HG02981 (cell line): ENCODE measurements at regions not wholly inside any gene's neighbourhood (a gene's known extent, or its start where the extent isn't known, plus 50 kb on each side); places are given as distances from the start of the nearest gene placed in this dataset.
"Not testable (repeated sequence)": the region's sequence is repeated elsewhere in the genome, so short reads cannot be mapped to it uniquely, and the experiment has no call there.

Experiments used
- ATAC-seq: cut with Tn5 transposase; IDR thresholded peaks from one replicate; pipeline ENCODE4 v1.9.1; 2021; ENCODE audit warnings: mild to moderate bottlenecking, moderate library complexity; ENCODE audit not compliant: unreplicated experiment

DNA sequence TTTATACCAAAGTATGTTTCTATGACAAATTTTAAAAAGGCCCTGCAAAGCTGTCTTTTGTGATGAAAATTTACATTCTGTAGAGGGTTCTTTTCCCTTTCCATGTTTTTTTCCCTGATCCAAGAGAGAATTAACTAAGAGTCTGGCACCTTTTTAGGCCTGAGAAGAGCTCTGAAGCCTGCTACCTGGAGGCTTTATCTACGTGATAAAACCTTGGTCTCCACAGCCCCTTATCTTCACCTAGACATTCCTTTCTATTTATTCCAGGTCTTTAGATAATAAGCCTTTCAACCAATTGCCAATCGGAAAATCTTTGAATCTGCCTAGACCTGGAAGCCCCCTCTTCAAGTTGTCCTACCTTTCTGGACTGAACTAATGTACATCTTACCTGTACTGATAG, 774.1 kb upstream of the LRRTM1 start:
- no peak for ATAC-seq

DNA sequence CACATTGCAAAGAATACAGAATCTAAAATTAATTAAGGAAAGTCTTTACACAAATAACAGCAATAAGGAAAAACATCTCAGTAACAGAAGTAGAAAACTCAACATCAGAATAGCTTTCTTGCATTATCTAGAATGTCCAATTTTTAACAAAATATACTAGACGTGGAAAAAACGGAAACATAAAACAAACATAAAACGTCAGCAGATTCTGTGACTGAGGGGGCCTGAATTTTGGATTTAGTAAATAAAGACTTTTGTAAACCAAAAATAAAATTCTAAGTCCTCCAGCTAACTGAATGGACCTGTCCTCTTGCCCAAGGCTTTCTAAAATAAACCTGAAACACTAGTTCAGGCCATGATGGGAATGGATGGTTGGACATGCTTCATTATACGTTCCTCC, 773.5 kb upstream of the LRRTM1 start:
- ATAC-seq, result no peak

DNA sequence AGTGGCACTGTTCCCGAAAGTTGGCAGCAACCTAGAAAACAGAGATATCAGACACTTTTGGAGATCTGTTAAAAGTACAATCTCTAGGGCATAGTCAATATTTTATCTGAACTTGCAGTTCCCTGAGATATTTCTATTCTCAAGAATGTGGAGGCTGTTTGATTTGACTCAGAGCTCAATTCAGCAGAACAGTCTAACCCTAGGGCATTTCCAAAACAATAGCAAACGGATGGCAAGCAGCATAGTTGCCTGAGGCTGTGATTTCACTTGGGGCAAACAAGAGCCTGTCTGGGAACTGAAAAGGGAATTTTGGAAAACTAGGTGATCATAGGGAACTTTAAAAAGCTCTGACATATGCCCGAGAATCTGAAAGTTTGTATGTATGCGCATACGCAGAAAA, 772.8 kb upstream of the LRRTM1 start:
- ATAC-seq, result no peak

DNA sequence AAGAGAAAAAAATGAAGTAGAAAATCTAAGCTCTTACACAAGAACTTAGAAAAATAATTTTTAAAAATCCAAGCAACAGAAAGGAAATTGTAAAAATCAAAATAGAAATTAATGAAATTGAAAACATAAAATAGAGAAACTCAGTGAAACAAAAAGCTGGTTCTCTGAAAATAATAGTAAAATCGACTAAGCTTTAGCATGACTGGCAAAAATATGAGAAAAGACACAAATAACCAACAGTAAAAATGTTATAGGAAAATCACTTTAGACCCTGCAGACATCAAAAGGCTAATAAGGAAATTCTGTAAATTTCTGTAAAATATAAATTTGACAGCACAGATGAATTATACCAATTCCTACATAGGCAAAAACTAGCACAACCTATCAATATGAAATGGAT, 768.9 kb upstream of the LRRTM1 start:
- no peak for ATAC-seq

DNA sequence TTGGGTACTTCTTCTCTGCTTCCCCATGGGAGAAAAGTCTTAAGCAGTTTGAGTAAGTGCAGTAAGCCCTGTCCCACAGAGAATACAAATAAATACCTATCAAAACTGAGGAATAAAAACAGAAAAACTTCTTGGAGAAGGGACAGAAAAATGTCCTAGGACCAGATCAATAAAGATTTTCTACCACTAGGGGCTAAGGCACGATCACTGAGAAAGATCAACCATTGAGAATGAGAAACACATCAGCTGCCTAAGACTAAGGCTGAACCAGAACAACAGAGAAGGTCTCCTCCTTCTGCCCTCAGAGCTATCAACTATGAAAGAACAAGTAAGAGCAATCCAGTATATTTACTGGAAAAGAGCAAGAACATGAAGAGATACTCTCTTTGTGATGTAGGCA, 763.6 kb upstream of the LRRTM1 start:
- ATAC-seq, result no peak

DNA sequence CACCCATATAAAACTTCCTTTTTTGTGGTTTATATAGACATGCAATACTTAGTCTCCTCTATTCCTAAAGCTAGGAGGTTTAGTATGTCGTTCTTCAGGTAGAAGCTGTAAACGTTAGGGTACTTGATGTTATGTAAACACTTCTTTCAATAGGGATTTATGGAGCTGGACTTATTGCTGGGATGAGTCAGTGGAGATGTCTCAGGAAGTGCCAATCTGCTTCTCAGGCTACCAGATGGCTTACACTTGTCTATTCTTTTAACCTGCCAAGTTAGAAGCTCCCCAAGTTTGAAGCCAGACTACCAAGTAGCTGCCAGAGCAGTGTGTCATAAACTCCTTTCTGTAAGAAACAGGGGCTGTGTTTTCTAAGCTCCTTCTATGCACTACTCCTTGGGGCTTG, 756.5 kb upstream of the LRRTM1 start:
- ATAC-seq, result no peak

DNA sequence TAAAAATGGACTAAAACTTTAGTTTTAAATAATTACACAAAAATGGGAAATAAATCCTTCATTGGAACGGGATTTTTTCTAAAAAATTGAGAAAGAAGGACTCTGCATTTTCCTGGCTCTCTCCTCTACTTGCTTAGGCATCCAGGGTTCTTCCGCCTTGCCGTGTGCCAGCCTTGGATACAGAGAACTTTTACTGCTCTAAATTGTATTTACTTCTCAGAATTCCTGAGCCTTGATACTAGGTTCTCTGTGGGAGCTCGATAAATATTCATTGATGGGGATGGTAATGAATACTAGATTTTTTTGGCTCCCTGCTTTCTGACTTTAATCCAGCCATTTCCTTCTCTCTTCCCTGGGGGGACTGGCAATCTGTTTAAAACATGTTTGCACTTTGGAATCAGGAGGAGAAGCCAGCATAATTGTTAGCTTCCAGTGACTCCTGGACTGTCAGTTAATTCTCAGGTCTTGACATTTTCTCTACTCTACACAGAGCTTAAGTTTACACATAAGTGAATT, 746.1 kb upstream of the LRRTM1 start:
- ATAC-seq, result no peak

DNA sequence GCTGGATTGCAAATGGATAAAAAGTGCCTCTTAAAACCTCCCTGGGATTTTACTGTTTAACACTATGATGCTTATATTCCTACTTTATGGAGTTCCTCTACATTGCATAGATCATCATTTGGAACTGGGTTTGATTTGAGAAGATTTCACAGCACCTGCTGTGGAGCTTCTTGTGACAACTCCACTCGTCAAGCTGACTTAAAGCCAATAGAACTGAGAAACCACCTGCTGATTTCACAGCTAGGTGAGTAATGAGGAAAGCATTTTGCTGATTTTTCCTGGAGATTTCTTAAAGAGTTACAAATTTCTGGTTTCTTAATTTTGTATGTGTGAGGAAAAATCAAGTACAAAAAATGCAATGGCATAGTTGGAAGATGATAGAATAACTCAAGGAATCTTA, 739.1 kb upstream of the LRRTM1 start:
- no peak for ATAC-seq

DNA sequence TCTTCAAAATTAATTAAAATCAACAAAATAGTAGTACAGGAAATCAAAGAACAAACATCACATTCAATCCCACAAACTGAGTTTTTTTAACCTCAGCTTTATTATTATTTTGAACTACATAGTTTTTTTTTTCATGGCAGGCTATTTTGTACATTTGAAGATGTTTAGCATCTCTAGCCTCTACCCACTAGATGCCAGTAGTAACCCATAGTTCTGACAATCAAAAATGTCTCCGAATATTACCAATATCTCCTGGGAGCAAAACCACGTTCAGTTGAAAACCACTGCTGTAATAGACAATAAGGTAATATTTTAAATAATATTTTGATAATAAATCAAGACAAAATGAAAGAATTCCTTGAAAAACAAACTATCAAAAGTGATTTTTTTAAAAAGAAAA, 702.6 kb upstream of the LRRTM1 start:
- ATAC-seq, result no peak

DNA sequence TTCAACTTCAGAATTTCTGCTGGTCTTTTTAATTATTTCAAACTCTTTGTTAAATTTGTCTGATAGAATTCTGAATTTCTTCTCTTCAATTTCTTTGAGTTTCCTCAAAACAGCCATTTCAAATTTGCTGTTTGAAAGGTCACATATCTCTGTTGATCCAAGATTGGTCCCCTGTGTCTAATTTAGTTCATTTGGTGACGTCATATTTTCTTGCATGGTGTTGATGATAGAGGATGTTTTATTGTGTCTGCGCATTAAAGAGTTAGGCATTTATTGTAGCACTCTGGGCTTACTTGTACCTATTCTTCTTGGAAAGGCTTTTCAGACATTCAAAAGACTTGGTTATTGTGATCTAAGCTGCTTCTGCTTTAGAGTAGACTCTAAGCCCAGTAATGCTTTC, 698.4 kb upstream of the LRRTM1 start:
- ATAC-seq, result no peak

DNA sequence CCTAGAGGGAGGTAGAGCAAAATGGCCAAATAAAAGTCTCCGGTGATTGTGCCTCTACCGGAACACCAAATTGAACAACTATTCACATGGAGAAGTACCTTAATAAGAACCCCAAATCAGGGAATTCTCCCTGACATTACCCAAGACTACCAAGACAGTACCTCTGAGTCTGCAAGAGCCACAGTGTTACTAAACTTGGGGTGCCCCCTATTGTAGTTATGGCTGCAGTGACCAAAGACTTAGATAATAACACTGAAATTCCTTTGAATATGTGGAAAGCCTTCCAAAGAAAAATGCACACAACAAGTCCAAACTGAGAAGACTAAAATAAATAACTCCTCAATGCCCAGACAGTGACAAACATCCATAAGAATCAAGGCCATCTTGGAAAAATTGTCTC, 682.9 kb upstream of the LRRTM1 start:
- no peak for ATAC-seq

DNA sequence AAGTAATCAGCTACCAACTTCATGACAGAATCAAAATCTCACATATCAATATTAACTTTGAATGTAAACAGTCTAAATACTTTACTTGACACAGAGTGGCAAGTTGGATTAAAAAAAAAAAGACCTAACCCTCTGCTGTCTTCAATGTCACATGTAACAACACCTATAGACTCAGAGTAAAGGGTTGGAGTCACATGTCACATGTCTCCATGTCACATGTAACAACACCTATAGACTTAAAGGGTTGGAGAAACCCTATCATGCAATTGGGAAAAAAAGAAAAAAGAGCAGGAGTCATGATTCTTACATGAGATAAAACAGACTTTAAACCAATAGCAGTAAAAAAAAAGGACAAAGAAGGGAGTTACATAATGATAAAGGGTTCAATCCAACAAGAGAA, 665.3 kb upstream of the LRRTM1 start:
- no peak for ATAC-seq

DNA sequence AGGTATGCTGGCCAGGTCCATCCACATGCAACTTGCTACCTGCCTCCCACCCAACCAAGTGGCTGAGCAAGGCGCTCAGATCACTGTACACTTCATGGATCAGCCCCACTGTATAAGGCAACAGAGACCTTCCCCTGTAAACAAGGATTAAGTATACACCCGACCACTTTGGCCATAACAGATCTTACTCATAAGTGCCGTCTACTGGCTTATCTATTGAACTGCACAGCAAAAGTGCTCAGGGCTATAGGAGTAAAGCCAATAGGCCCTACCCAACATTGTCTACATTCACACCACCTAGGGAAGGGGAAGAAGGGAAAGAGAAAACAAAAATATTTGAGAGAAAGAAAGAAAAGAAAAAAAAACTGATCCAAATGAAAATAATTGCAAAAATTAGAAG, 663.9 kb upstream of the LRRTM1 start:
- ATAC-seq, result no peak

DNA sequence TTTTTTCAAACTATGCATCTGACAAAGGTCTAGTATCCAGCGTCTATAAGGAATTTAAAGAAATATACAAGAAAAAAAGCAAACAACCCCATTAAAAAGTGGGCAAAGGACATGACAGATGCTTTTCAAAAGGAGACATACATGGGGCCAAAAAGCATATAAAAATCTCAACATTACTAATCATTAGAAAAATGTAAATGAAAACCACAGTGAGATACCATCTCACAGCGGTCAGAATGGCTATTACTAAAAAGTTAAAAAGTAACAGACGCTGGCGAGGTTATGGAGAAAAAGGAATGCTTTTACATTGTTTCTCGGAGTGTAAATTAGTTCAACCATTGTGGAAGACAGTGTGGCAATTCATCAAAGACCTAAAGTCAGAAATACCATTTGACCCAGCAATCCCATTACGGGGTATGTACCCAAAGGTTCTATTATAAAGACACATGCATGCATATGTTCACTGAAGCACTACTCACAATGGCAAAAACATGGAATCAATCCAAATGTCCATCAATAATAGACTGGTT, 643.1 kb upstream of the LRRTM1 start:
- no peak for ATAC-seq

DNA sequence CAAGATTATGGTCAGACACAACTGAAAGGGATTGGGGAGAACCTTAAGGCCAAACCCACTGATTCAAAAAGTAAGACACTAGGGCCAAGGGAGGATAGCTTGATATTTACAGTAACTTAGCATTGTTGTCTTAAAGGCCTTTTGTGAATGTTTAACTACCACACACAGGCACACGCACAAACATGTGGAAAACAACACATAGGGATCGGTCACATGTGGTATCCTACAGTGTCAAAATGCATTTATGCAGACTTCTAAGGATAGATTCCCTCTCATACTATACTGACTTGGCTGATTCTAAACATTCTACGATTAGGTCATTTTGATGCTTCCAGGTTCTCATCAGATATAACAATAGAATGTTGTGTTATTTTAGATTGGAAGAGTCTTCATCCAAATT, 638.9 kb upstream of the LRRTM1 start:
- ATAC-seq, result no peak

DNA sequence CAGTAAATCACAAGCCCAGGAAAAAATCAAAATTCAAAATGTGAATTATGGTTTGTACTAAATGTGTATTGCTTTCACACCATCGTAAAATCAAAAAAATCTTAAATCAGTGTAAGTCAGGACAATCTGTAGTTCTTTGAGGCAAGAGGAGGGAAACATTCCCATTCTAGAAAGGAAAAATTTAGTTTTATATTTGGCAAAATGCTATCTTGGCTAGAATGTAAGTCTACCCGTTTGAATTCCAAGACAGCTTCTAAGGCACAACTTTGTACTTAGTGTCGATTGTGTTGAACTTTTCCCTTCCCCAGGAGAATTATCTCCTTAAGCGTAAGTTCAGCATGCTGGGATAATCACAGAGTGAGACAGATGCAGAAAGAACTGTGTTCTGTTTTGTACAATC, 638.2 kb upstream of the LRRTM1 start:
- ATAC-seq, result no peak

DNA sequence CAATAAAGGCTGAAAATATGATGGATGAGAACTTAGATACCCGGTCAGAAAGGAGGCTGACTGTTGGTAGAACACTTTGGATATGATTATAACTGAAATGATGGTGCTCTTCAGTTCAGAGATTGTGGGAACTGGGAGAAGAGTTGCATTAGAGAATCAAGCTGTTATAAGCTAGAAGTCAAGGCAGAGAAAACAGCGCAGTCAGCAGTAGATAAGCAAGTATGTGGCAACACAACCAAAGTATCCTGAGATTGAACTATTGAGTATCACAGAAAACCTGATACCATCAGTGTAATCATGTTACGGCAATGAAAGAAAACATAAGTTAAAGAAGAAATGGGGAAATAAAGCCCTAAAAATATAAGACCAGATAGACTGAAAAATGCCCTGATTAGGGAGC, 633.9 kb upstream of the LRRTM1 start:
- no peak for ATAC-seq

DNA sequence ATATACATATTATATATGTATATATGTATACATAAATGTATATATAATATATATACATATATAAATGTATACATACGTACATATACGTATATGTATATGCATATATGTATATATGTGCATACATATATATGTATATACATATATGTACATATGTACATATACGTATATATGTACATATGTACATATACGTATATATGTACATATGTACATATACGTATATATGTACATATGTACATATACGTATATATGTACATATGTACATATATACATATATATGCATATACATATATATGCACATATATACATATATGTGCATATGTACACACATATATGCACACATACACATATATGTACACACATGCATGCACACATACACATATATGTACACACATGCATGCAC, 627.3 kb upstream of the LRRTM1 start:
- ATAC-seq, result not testable (repeated sequence)

DNA sequence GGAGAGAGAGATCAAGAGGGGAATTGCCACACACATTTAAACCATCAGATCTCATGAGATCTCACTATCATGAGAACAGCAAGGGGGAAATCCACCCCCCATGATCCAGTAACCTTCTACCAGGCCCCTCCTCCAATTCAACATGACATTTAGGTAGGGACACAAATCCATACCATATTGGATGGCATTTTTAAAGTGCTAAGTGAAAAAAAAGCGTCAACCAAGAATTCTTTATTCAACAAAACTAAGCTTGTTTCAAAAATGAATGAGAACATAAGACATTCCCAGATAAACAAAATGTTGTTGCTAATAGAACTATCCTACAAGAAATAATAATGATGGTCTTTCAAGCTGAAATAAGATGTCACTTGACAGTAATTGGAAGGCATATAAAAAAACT, 626.2 kb upstream of the LRRTM1 start:
- no peak for ATAC-seq

DNA sequence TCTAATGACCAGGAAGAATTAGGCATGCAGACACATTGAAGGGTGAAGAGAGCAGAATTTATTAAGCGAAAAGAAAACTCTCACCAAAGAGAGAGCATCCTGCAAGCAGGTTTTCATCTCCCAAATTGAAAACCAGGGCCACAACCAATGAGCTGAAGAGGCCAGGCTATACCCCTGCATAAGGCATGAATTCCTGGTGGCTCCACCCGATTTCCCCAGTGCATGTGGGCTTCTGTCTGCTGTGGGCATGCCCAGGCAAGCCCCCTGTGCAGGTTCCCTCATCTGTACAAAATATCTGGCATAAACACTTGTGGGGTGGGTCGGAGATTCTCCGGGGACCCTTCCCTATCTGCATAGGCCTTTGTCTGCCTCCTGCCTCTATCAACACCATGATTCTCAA, 621.6 kb upstream of the LRRTM1 start:
- no peak for ATAC-seq

DNA sequence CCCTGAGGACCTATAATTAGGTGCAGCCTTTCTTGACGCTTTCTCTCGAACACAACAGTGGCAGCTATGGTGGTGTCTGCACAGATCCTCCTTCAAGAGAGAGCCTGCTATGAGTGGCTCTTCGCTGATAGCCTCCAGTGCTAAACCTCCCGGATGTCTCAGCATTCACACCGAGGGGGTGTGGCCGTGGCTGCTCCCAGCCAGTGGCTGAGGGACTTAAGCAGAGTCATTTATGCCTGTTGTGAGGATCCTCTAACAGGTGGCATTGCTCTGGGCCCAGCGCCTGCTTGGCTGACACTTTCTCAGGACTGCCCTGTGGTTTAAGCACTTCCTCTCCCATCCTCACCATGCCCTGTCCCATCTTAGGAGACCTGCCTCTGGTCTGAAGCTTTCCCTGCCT, 592.0 kb upstream of the LRRTM1 start:
- no peak for ATAC-seq

DNA sequence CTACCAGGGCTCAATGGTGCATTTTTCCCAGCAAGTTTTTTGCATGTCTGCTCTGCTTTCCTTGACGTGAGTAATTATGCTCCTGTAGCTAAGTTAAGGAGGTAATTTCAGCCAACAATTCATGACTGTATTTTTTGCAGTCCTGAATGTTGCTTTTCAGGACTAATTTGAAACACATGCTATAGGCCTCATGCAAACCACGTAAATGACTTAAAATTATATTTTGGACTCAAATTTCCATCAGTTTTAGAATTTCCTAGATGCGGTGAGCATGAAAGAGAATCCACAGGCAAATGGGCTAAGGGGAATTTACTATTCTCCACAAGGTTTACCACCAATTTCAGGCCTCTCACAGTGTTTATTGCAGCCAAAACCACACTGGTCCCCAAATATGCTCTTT, 589.9 kb upstream of the LRRTM1 start:
- no peak for ATAC-seq

DNA sequence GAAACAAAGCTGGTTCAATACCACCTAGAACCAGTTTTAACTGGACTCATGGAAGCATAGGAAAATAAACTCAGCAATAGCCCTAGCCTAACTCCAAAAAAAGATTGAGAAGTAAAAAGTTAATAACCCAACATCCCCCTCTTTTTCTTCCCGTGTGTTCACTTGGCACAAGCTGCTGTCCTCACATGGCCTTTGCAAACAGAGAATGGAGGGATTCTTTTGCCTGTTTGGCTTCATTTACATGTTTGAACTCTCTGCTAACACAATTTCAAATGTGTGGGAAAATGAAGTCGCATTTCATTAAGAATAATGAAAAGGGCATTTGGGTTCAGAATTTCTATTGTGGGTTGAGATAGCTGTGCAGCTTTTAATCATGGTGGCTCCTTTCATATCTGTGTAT, 589.2 kb upstream of the LRRTM1 start:
- ATAC-seq, result no peak

DNA sequence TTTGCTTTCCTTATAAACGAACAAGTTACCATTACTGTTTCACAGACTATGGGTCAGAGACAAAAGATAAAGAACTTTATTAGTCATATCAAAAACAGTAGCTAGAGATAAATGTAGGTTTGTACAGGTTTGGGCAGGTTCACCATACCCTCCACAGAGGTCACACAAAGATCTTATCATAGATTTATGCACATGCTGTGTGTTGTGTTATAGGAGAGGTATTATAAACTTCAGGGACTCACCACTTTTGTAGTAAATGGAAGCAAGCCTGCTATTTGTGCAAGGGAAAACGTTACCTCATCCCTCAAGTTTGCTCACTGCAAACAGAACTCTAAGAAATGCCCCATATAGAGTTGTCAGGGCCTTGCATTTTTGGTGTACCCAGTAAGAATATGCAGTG, 584.5 kb upstream of the LRRTM1 start:
- ATAC-seq, result no peak
